ENCODE measurements at regions not wholly inside any gene's neighbourhood (a gene's known extent, or its start where the extent isn't known, plus 50 kb on each side); places are given as distances from the start of the nearest gene placed in this dataset.
"Not testable (repeated sequence)": the region's sequence is repeated elsewhere in the genome, so short reads cannot be mapped to it uniquely, and the experiment has no call there.

- H3K4me3 ChIP-seq; intact Hi-C loops (cut with DNase I; ENCODE audit: low total_unique reads); H3K36me3 ChIP-seq (ENCODE audit: low read depth, missing control alignments); H3K27me3 ChIP-seq; H3K27ac ChIP-seq; H3K4me1 ChIP-seq; DNase-seq; H3K9me3 ChIP-seq: not testable (repeated sequence)
- WGBS, 2 donors = 41 to 51% methylated on average over 2 of the region's 2 CpGs
These were observed 1286.4 kb upstream of the CDH18 start for GRCh38 chr5:21274361-21274760.

GRCh38 chr5:21263361-21263760, 1275.4 kb upstream of the CDH18 start:
- no peak overlapping the region for H3K27ac ChIP-seq
- 86 to 91% methylated on average over 2 of the region's 2 CpGs for WGBS, 2 donors
- H3K9me3 ChIP-seq = no peaks in the 10 kb centered on the region
- no peaks in the 10 kb centered on the region for H3K4me1 ChIP-seq
- no peaks in the 10 kb centered on the region for H3K27me3 ChIP-seq
- no peak overlapping the region for H3K4me3 ChIP-seq
- no peak for DNase-seq
- intact Hi-C loops (cut with DNase I; ENCODE audit: low total_unique reads) = no loop called here
- TF ChIP-seq POLR2A (IDR thresholded peaks at IDR 0.05) = no peak
- TF ChIP-seq CTCF (IDR thresholded peaks at IDR 0.05) = no peak
- no peaks in the 10 kb centered on the region for H3K36me3 ChIP-seq (ENCODE audit: low read depth, missing control alignments)

GRCh38 chr5:21254161-21254560, 1266.2 kb upstream of the CDH18 start:
- no peak overlapping the region for H3K27ac ChIP-seq
- TF ChIP-seq CTCF (IDR thresholded peaks at IDR 0.05) (no peak), POLR2A (IDR thresholded peaks at IDR 0.05) (no peak)
- H3K4me3 ChIP-seq = no peak overlapping the region
- no peaks in the 10 kb centered on the region for H3K27me3 ChIP-seq
- 83 to 92% methylated on average over 3 of the region's 3 CpGs for WGBS, 2 donors
- H3K4me1 ChIP-seq = no peaks in the 10 kb centered on the region
- DNase-seq = no peak
- H3K36me3 ChIP-seq (ENCODE audit: low read depth, missing control alignments) = no peaks in the 10 kb centered on the region
- intact Hi-C loops (cut with DNase I; ENCODE audit: low total_unique reads) = no loop called here
- no peaks in the 10 kb centered on the region for H3K9me3 ChIP-seq

- H3K4me1 ChIP-seq = no peaks in the 10 kb centered on the region
- no peaks in the 10 kb centered on the region for H3K36me3 ChIP-seq (ENCODE audit: low read depth, missing control alignments)
- H3K27me3 ChIP-seq = no peaks in the 10 kb centered on the region
- H3K4me3 ChIP-seq = no peak overlapping the region
- intact Hi-C loops (cut with DNase I; ENCODE audit: low total_unique reads) = no loop called here
- DNase-seq = no peak
- WGBS, 2 donors = 55 to 79% methylated on average over 1 to 3 of the region's 3 CpGs
- no peak for TF ChIP-seq POLR2A (IDR thresholded peaks at IDR 0.05)
- TF ChIP-seq CTCF (IDR thresholded peaks at IDR 0.05) = no peak
- H3K27ac ChIP-seq = no peak overlapping the region
- H3K9me3 ChIP-seq = no peaks in the 10 kb centered on the region
These were observed 1257.0 kb upstream of the CDH18 start for GRCh38 chr5:21244982-21245381.

- intact Hi-C loops (cut with DNase I; ENCODE audit: low total_unique reads) = no loop called here
- Histone ChIP-seq H3K4me1 (no peaks in the 10 kb centered on the region), H3K27ac (no peak overlapping the region), H3K36me3 (ENCODE audit: low read depth, missing control alignments) (no peaks in the 10 kb centered on the region), H3K9me3 (no peaks in the 10 kb centered on the region), H3K27me3 (no peaks in the 10 kb centered on the region), H3K4me3 (no peak overlapping the region)
- TF ChIP-seq CTCF (IDR thresholded peaks at IDR 0.05) = no peak
- no peak for TF ChIP-seq POLR2A (IDR thresholded peaks at IDR 0.05)
- DNase-seq = no peak
- WGBS, 2 donors = 66 to 73% methylated on average over 4 of the region's 4 CpGs
These were observed 1250.8 kb upstream of the CDH18 start for GRCh38 chr5:21238786-21239185.

Data from testis (tissue), 2 donors.